ENCODE measurements at regions not wholly inside any gene's neighbourhood (a gene's known extent, or its start where the extent isn't known, plus 50 kb on each side); places are given as distances from the start of the nearest gene placed in this dataset.

GRCh38 chr13:58921129-58921528, 1242.6 kb downstream of the DIAPH3 start:
- DNase-seq (ENCODE audit: low read depth, low spot score) (no peak), ATAC-seq (no peak), FAIRE-seq (no peak)
- no peaks in the 10 kb centered on the region for H3K9me3 ChIP-seq (replicated peaks; ENCODE audit: control insufficient read depth, insufficient read depth, low read length)
- H2AFZ ChIP-seq (ENCODE audit: control insufficient read depth, low read depth, low read length), result no peak overlapping the region
- H3K36me3 ChIP-seq (ENCODE audit: control insufficient read depth in 2 of 2, insufficient read depth in 2 of 2, low read length in 1 of 2), result no peaks in the 10 kb centered on the region
- no peak overlapping the region for H3K9ac ChIP-seq (ENCODE audit: control insufficient read depth, insufficient read depth, low read length)
- TF ChIP-seq E4F1 (IDR thresholded peaks at IDR 0.05; ENCODE audit: borderline replicate concordance, partially characterized antibody) (no peak), BRCA1 (IDR thresholded peaks at IDR 0.05; ENCODE audit: low read depth, low read length) (no peak), MYB (IDR thresholded peaks at IDR 0.05; ENCODE audit: borderline replicate concordance, low read depth, low read length) (no peak), SUPT20H (IDR thresholded peaks at IDR 0.05; ENCODE audit: borderline replicate concordance, control insufficient read depth, low read depth, low read length) (no peak), ZNF384 (IDR thresholded peaks at IDR 0.05; ENCODE audit: borderline replicate concordance, low read depth, low read length) (no peak), STAT3 (IDR thresholded peaks at IDR 0.05; ENCODE audit: low read depth, low read length) (no peak), NR2C2 (IDR thresholded peaks at IDR 0.05; ENCODE audit: borderline replicate concordance, control insufficient read depth, insufficient read length, low read depth) (no peak), ZNF207 (IDR thresholded peaks at IDR 0.05; ENCODE audit: borderline replicate concordance) (no peak)
- ChIA-PET RAD21 (ENCODE audit: unreplicated experiment) (no interaction called here), CTCF (no interaction called here), SMC1A (ENCODE audit: uncharacterized antibody, unreplicated experiment) (no interaction called here), POLR2A (no interaction called here)
- H3K27me3 ChIP-seq (replicated peaks in 1 of 2; ENCODE audit: control insufficient read depth in 2 of 2, insufficient read depth in 2 of 2, low read length in 1 of 2), result no peaks in the 10 kb centered on the region
- no peak overlapping the region for H3K4me3 ChIP-seq
- H3K4me1 ChIP-seq (ENCODE audit: control insufficient read depth, insufficient read depth, low read length), result no peaks in the 10 kb centered on the region
- 65% methylated on average over 3 of the region's 3 CpGs for WGBS (ENCODE audit: insufficient coverage, insufficient replicate concordance, low lambda C conversion rate, missing lambda C conversion rate)
- no TSS peak for BruUV-seq (replicated peaks)
- intact Hi-C loops (cut with micrococcal nuclease; ENCODE audit: unreplicated experiment) (no loop called here), in situ Hi-C loops (cut with MboI) (no loop called here)
- H3K79me2 ChIP-seq (ENCODE audit: control insufficient read depth, insufficient read depth, low read length), result no peaks in the 10 kb centered on the region
- H3K27ac ChIP-seq (ENCODE audit: control insufficient read depth, insufficient read depth), result no peak overlapping the region
- H3K4me2 ChIP-seq (ENCODE audit: control insufficient read depth, insufficient read depth), result no peak overlapping the region
- H4K20me1 ChIP-seq (ENCODE audit: control insufficient read depth, insufficient read depth), result no peaks in the 10 kb centered on the region
